Frontal cortex (tissue), 3 donors: ENCODE measurements at regions not wholly inside any gene's neighbourhood (a gene's known extent, or its start where the extent isn't known, plus 50 kb on each side); places are given as distances from the start of the nearest gene placed in this dataset.
"Not testable (repeated sequence)": the region's sequence is repeated elsewhere in the genome, so short reads cannot be mapped to it uniquely, and the experiment has no call there.

Source experiments
- DNase-seq, 2 donors: peaks; one replicate each; pipeline ENCODE4 v3.0.0; 2012; ENCODE audit warnings: low spot score in 2 of 2
- FAIRE-seq: peaks from 2 replicates; lab custom pipeline; 2012; peaks lifted over from hg19 to GRCh38; lab: Jason Lieb, UNC
- donor health status: control.
- donor health status: control.
- donor health status: control.

DNA sequence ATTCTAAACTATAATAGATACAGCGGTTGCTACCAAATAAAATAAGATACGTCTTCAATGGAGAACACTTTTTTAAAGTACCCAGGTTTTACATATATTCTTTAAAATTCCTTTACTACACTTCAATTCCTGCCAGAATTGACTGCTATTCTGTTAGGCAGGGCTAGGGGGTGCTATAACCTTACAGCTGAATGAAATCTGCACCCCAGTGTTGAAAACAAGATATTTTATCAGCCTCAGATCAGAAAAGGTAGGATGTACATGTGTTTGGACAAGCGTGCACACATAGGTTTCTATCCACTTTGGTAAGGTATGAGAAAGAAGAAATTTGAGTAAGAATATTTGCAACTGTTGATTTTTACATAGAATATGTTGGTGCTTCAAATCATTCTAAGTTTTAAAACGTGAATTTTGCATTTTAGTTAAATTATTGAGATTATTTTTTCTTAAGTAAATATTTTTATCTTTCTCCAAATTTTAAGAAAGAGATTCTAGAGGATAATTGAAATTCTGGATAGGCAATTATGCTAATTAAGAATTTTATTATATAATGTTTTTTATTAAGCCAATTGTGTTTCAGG is 490.8 kb upstream of the ADGRL4 start:
- FAIRE-seq (peak; percentile 53), DNase-seq (peak in 1 of 2 donors; percentile 6)

- no peak for FAIRE-seq
- no peak for DNase-seq
These were observed 489.6 kb upstream of the ADGRL4 start for GRCh38 chr1:79496129-79496528.

- FAIRE-seq, DNase-seq: not testable (repeated sequence)
These were observed 487.2 kb upstream of the ADGRL4 start for GRCh38 chr1:79493702-79494101.

GRCh38 chr1:79488572-79489121 is 482.1 kb upstream of the ADGRL4 start:
- not testable (repeated sequence) for DNase-seq, FAIRE-seq

DNA sequence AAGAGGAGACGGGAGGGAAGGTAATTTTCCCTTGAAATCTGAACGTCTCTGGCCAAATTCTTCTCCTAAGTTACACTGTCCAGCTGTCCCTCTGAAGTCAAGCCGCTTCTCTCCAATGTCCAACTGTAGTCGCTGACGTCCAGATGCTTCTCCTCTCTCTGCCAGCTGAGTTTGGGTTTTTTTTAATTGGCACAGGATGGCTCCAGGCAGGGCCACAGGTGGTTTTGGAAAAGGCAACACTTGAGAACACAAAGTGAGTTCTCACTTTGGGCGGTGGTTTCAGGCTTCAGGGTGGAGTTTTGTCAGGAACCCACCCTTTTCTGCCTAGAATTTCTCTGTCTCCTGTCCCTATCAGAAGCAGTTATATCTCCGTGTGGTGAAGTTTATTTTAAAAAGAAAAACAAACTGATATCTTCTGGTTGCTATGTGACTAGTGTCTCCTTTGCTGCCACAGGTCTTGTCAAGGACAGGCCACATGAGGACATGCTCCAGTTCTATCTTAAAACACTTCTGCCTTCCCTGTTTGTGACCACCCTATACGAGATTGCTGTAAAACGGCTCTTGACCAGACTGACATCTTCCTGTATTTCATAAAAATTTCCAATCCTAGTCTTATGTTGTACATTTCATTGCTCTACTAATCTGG is 472.3 kb upstream of the ADGRL4 start:
- no peak for FAIRE-seq
- DNase-seq = no peak

GRCh38 chr1:79478160-79478559 is 471.6 kb upstream of the ADGRL4 start:
- DNase-seq (no peak), FAIRE-seq (no peak)

DNA sequence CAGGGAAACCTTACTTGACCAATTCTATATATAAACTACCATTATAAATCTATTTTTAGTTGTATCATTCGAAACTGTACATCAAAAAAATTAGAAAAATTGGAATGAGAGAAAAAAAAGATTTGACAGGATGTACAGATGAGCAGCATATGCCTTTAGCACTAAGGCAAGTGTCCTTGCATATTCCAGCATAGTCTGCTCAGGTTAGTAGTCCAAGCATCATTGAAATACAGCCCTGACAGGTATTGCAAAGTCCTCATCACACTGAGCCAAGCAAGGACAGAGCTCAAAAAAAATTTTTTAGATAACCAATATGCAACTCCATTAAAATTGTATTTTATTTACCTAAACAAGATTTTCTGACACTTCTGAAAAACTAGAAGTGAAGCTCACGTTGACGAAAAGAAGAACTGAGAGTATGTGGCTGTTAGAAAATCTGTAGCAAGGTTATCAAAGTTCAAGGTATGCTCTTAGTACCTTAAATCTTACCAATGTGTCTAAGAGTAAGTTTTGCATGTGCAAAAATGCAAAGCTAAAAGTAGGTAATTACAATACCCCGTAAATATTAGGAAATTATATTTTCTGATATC is 465.6 kb upstream of the ADGRL4 start:
- DNase-seq (no peak), FAIRE-seq (no peak)

DNA sequence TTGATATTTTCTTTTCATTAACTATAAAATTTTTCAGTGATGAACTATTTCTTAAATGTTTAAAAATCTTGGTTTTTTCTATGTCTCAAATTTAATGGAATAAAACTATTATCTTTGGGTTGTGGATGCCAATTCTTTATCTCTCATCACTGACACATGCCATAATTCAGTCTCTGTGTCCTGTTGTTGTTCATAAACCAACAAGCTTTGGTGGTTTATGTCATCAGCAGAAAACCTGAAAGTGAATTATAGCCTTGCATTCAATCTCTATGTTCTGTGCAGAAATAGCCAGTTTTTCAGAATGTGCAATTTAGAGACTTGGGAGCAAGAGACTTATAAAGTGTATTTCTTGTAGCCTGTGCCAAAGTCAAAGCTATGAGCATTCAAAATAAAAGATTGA is 462.6 kb upstream of the ADGRL4 start:
- DNase-seq (no peak), FAIRE-seq (no peak)

- FAIRE-seq (no peak), DNase-seq (no peak)
These were observed 454.4 kb upstream of the ADGRL4 start for GRCh38 chr1:79460773-79461436.

DNA sequence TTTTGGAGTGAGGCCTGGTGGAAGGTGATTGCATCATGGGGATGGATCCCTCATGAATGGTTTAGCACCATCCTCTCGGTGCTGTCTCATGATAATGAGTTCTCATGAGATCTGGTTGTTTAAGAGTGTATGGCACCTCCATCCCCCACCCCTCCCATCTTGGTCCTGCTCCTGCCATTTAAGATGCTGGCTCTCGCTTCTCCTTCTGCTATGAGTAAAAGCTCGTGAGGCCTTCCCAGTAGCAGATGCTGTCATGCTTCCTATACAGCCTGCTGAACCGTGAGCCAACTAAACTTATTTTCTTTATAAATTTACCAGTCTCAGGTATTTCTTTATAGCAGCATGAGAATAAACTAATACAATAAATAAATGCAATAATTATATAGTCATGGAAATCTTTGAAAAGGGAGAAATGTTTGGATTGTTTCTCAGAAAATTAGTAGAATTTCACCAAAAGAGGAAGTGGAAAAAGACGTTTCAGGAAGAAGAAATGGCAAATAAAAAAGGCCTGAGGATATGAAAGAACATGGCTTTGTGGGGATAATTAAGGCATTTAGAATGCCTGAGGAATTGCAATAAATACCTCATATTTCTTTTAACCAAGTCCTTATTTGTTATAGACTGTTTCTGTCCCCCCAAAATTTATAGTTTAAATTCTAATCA is 451.2 kb upstream of the ADGRL4 start:
- DNase-seq (no peak), FAIRE-seq (no peak)

- FAIRE-seq = no peak
- DNase-seq = no peak
These were observed 441.9 kb upstream of the ADGRL4 start for GRCh38 chr1:79448426-79448825.

- no peak for DNase-seq
These were observed 434.7 kb upstream of the ADGRL4 start for GRCh38 chr1:79441238-79441637.

DNA sequence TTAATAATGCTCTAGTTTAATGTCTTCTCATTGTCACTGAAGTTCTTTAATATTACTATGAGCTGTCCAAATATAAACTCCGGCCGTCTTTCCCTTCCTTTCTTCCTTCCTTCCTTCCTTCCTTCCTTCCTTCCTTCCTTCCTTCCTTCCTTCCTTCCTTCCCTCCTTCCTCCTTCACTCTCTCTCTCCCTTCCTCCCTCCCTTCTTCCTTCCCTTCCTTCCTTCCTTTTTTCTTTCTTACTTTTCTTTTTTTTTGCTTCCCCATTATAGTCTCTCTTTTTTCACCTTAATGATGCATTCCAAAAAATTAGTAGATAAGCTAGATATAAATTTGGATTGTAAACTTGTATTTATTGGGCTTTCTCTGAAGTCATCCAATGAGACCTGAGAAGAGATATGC is 431.0 kb upstream of the ADGRL4 start:
- no peak for FAIRE-seq
- DNase-seq = no peak

More at GRCh38 chr1:79441238-79441637, 434.7 kb upstream of the ADGRL4 start:
- FAIRE-seq = no peak

- DNase-seq = no peak
- no peak for FAIRE-seq
These were observed 424.8 kb upstream of the ADGRL4 start for GRCh38 chr1:79431340-79431739.

- no peak for DNase-seq
- no peak for FAIRE-seq
These were observed 423.9 kb upstream of the ADGRL4 start for GRCh38 chr1:79430437-79430836.

- no peak for FAIRE-seq
These were observed 416.2 kb upstream of the ADGRL4 start for GRCh38 chr1:79422726-79423125.

GRCh38 chr1:79398501-79398900 is 392.0 kb upstream of the ADGRL4 start:
- FAIRE-seq (no peak), DNase-seq (no peak)

More at GRCh38 chr1:79422726-79423125, 416.2 kb upstream of the ADGRL4 start:
- no peak for DNase-seq

- no peak for DNase-seq
- no peak for FAIRE-seq
These were observed 390.4 kb upstream of the ADGRL4 start for GRCh38 chr1:79396901-79397300.

GRCh38 chr1:79388694-79389361 is 382.3 kb upstream of the ADGRL4 start:
- DNase-seq = no peak
- FAIRE-seq = no peak

GRCh38 chr1:79386730-79387129 is 380.2 kb upstream of the ADGRL4 start:
- DNase-seq (no peak), FAIRE-seq (no peak)
